HepG2 (cell line): ENCODE measurements at regions not wholly inside any gene's neighbourhood (a gene's known extent, or its start where the extent isn't known, plus 50 kb on each side); places are given as distances from the start of the nearest gene placed in this dataset.

Source experiments
- ATAC-seq: fragments of 200-7000 bp; cut with Tn5 transposase; 3 replicates; pipeline ENCODE4 v1.9.1; 2020; ENCODE audit warnings: mild to moderate bottlenecking, moderate library complexity
- BruUV-seq: library from RNA; stranded (reverse); fragments of 400-500 nt; replicated peaks from 2 replicates; lab custom pipeline; 2021; lab: Mats Ljungman, UMichigan
- CTCF ChIA-PET: fragments of 300-600 bp; formaldehyde crosslinking; extraction: SDS; loops from one replicate; lab custom pipeline; 2021; ENCODE audit warnings: low total read pairs, inconsistent platforms, low intra/inter-chr PET ratio; lab: Yijun Ruan, JAX
- POLR2A ChIA-PET: fragments of 350-600 bp; sonication (Branson Sonifier 250); formaldehyde crosslinking; loops from one replicate; lab custom pipeline; 2020; ENCODE audit warnings: antibody characterized with exemption, inconsistent platforms; lab: Yijun Ruan, JAX
- DNase-seq: peaks from one replicate; pipeline ENCODE4 v3.0.0-alpha.2; 2015; ENCODE audit warnings: low spot score
- FAIRE-seq: peaks from 3 replicates; lab custom pipeline; 2011; peaks lifted over from hg19 to GRCh38; lab: Jason Lieb, UNC
- H2AFZ ChIP-seq: one replicate; pipeline ENCODE4 v1.6.1; 2011; ENCODE audit warnings: low read length, inconsistent platforms
- H3K27ac ChIP-seq: fragments of 300-600 bp; 3 replicates; pipeline ENCODE4 v1.8.0; 2011; ENCODE audit warnings: mixed run types, mild to moderate bottlenecking, mixed read lengths, low read length, inconsistent platforms; ENCODE audit not compliant: insufficient read depth; ENCODE audit errors: extremely low read length
- H3K27me3 ChIP-seq, 2 experiments: fragments of 200-600 bp in 1 of 2; 2 replicates in 1 of 2; 3 replicates in 1 of 2; pipeline versions ENCODE4 v1.6.0 to v1.8.0; 2011; ENCODE audit warnings: low read length in 2 of 2, mild to moderate bottlenecking in 2 of 2, moderate library complexity in 2 of 2, inconsistent platforms in 1 of 2; ENCODE audit not compliant: insufficient read depth in 2 of 2, control insufficient read depth in 1 of 2
- H3K36me3 ChIP-seq, 2 experiments: fragments of 200-600 bp in 1 of 2; replicated peaks in 1 of 2; 2 replicates in 1 of 2; 3 replicates in 1 of 2; pipeline versions ENCODE4 v1.5.1 to v1.8.0; 2011; ENCODE audit warnings: low read length in 2 of 2, inconsistent platforms in 1 of 2; ENCODE audit not compliant: insufficient read depth in 2 of 2, control insufficient read depth in 1 of 2
- H3K4me1 ChIP-seq: 2 replicates; pipeline ENCODE4 v1.5.1; 2012; ENCODE audit warnings: low read length, inconsistent platforms; ENCODE audit not compliant: insufficient read depth
- H3K4me2 ChIP-seq: 2 replicates; pipeline ENCODE4 v1.6.0; 2011; ENCODE audit warnings: low read depth, low read length, inconsistent platforms
- H3K4me3 ChIP-seq, 3 experiments: fragments of 200-600 bp in 1 of 3; sonication (generic), shearing (Covaris generic) in 1 of 3; replicated peaks in 1 of 3; 2 replicates each; pipeline ENCODE4 v1.5.1; 2011 to 2016; ENCODE audit warnings: low read length in 3 of 3, inconsistent platforms in 2 of 3, low read depth in 2 of 3, mild to moderate bottlenecking in 2 of 3, control low read depth in 1 of 3, mixed read lengths in 1 of 3; ENCODE audit not compliant: insufficient read depth in 1 of 3
- H3K79me2 ChIP-seq: one replicate; pipeline ENCODE4 v1.6.1; 2011; ENCODE audit warnings: low read length, inconsistent platforms; ENCODE audit not compliant: insufficient read depth
- H3K9ac ChIP-seq: 2 replicates; pipeline ENCODE4 v1.6.0; 2011; ENCODE audit warnings: mild to moderate bottlenecking, low read depth, low read length, inconsistent platforms; ENCODE audit not compliant: insufficient read depth
- H3K9me3 ChIP-seq: 2 replicates; pipeline ENCODE4 v1.5.1; 2012; ENCODE audit warnings: mild to moderate bottlenecking, low read length
- H4K20me1 ChIP-seq: 2 replicates; pipeline ENCODE4 v1.6.0; 2011; ENCODE audit warnings: inconsistent platforms, mild to moderate bottlenecking, low read length, moderate library complexity; ENCODE audit not compliant: insufficient read depth
- ARID4A ChIP-seq: sonication (generic); formaldehyde crosslinking; IDR thresholded peaks from 2 replicates; pipeline ENCODE4 v1.5.0; 2020; ENCODE audit warnings: mild to moderate bottlenecking, missing genetic modification reagents, borderline replicate concordance
- ELF3 ChIP-seq: IDR thresholded peaks from 2 replicates; pipeline ENCODE4 v1.6.1; 2016; ENCODE audit warnings: missing genetic modification reagents, missing compliant biosample characterization
- EP300 ChIP-seq, 3 experiments: sonication (generic) in 1 of 3; formaldehyde crosslinking in 1 of 3; IDR thresholded peaks; 2 replicates each; pipeline versions ENCODE4 v1.5.1 to v1.6.1; 2011 to 2020; ENCODE audit warnings: low read depth in 2 of 3, low read length in 2 of 3, borderline replicate concordance in 1 of 3, improper control_type of control experiment in 1 of 3, mild to moderate bottlenecking in 1 of 3, missing genetic modification reagents in 1 of 3, moderate library complexity in 1 of 3
- JARID2 ChIP-seq: sonication (generic); formaldehyde crosslinking; IDR thresholded peaks from 2 replicates; pipeline ENCODE4 v1.8.1; 2023; ENCODE audit warnings: missing genetic modification reagents, inconsistent platforms; ENCODE audit not compliant: insufficient replicate concordance
- RARA ChIP-seq: IDR thresholded peaks from 2 replicates; pipeline ENCODE4 v1.6.1; 2016; ENCODE audit warnings: missing genetic modification reagents, missing compliant biosample characterization
- SOX13 ChIP-seq, 3 experiments: fragments of 450-650 bp in 1 of 3; sonication (generic) in 1 of 3; formaldehyde crosslinking in 1 of 3; IDR thresholded peaks in 2 of 3; conservative IDR thresholded peaks in 1 of 3; 2 replicates each; pipeline versions ENCODE4 v1.5.0 to v1.6.1; 2016 to 2020; ENCODE audit warnings: antibody characterized with exemption in 1 of 3, mild to moderate bottlenecking in 1 of 3, missing compliant biosample characterization in 1 of 3, missing genetic modification reagents in 1 of 3, moderate library complexity in 1 of 3
- TBX3 ChIP-seq: fragments of 450-650 bp; IDR thresholded peaks from 2 replicates; pipeline ENCODE4 v1.6.1; 2017; ENCODE audit warnings: antibody characterized with exemption, mild to moderate bottlenecking, inconsistent platforms, borderline replicate concordance
- ZBTB49 ChIP-seq: sonication (generic); formaldehyde crosslinking; IDR thresholded peaks from 2 replicates; pipeline ENCODE4 v1.4.0; 2020; ENCODE audit warnings: missing genetic modification reagents, borderline replicate concordance
- ZKSCAN8 ChIP-seq: IDR thresholded peaks from 2 replicates; pipeline ENCODE4 v1.6.1; 2016; ENCODE audit warnings: borderline replicate concordance, missing genetic modification reagents, missing compliant biosample characterization
- ZNF281 ChIP-seq: sonication (generic); formaldehyde crosslinking; IDR thresholded peaks from 2 replicates; pipeline ENCODE4 v1.4.0; 2020; ENCODE audit warnings: missing genetic modification reagents, borderline replicate concordance
- ZNF510 ChIP-seq: sonication (generic); formaldehyde crosslinking; IDR thresholded peaks from 2 replicates; pipeline ENCODE4 v1.4.0; 2020; ENCODE audit warnings: low read depth, mild to moderate bottlenecking, missing genetic modification reagents
- ZNF850 ChIP-seq: sonication (generic); formaldehyde crosslinking; conservative IDR thresholded peaks from 2 replicates; pipeline ENCODE4 v1.9.0; 2021; ENCODE audit warnings: mild to moderate bottlenecking, missing genetic modification reagents
- WGBS: methylation state at CpG from one replicate; pipeline ENCODE4 v1.1.6; 2017; ENCODE audit warnings: low lambda C conversion rate; 5-methylcytosine and 5-hydroxymethylcytosine counted together
- in situ Hi-C: cut with HindIII; loops from 2 replicates; pipeline ENCODE4 v1.10.0; 2017; ENCODE audit warnings: low pct_unique_long_range_greater_than_20kb; ENCODE audit not compliant: extremely low pct_ligation_motif_present
- intact Hi-C: fragments of 100-400 bp; cut with micrococcal nuclease; formaldehyde crosslinking; loops from one replicate; pipeline ENCODE4 v1.10.0; 2022; ENCODE audit not compliant: unreplicated experiment

- 4% methylated on average over 5 of the region's 5 CpGs for WGBS
- Histone ChIP-seq H2AFZ (no peak overlapping the region), H3K9ac (no peak overlapping the region), H3K4me3 (no peak overlapping the region), H3K4me1 (peaks cover 37% of the 10 kb centered on the region), H3K27ac (peak overlapping the region; percentile 51), H3K36me3 (no peaks in the 10 kb centered on the region), H3K4me2 (peak overlapping the region; percentile 41), H3K79me2 (no peaks in the 10 kb centered on the region), H3K9me3 (no peaks in the 10 kb centered on the region), H4K20me1 (no peaks in the 10 kb centered on the region), H3K27me3 (no peaks in the 10 kb centered on the region)
- CTCF ChIA-PET, result no interaction called here
- POLR2A ChIA-PET, result no interaction called here
- intact Hi-C loops, result loop anchor here (2.0 kb wide), 1 partner anchor 24 kb away; no protein-coding TSS in a partner anchor
- no TSS peak for BruUV-seq
- ATAC-seq (peak; percentile 99), FAIRE-seq (peak; percentile 97), DNase-seq (peak; percentile 85)
- in situ Hi-C loops, result no loop called here
- TF ChIP-seq RARA (CRISPR knock-in tag), result peak; percentile 85
- TF ChIP-seq ARID4A (CRISPR knock-in tag), result peak; percentile 22; the same call in 1 of the 2 replicates
- peak in 1 of 2 experiments; percentile 61; a peak in 1 of 4 replicates for TF ChIP-seq EP300 (IDR thresholded peaks at IDR 0.05; ENCODE audit: low read depth in 2 of 2, low read length in 2 of 2)
- no peak for TF ChIP-seq EP300 (CRISPR knock-in tag; IDR thresholded peaks at IDR 0.05; ENCODE audit: borderline replicate concordance)
- peak; percentile 29; the same call in 1 of the 2 replicates for TF ChIP-seq ELF3 (CRISPR knock-in tag)
- 0 out of 2 replicates have a peak, but pooled peaks have one; percentile 54 for TF ChIP-seq ZKSCAN8 (CRISPR knock-in tag)
- no peak for TF ChIP-seq SOX13 (IDR thresholded peaks at IDR 0.05)
- TF ChIP-seq SOX13 (CRISPR knock-in tag; conservative IDR thresholded peaks at IDR 0.05 in 1 of 2, IDR thresholded peaks at IDR 0.05 in 1 of 2), result peak in 1 of 2 experiments; percentile 32; a peak in 1 of 4 replicates
- peak; percentile 25; the same call in 1 of the 2 replicates for TF ChIP-seq TBX3
- TF ChIP-seq JARID2, result no peak
- peak; percentile 54; the same call in 1 of the 2 replicates for TF ChIP-seq ZNF281 (CRISPR knock-in tag)
- TF ChIP-seq ZBTB49 (CRISPR knock-in tag), result no peak
- no peak for TF ChIP-seq ZNF510 (CRISPR knock-in tag)
- TF ChIP-seq ZNF850 (CRISPR knock-in tag), result no peak
Measured at GRCh38 chr5:10832987-10833386, 72.0 kb upstream of the DAP start.
